Lower lobe of right lung (tissue), 2 donors: ENCODE measurements at regions not wholly inside any gene's neighbourhood (a gene's known extent, or its start where the extent isn't known, plus 50 kb on each side); places are given as distances from the start of the nearest gene placed in this dataset.

ENCODE experiments used
- ATAC-seq, 2 donors: fragments of 200-7000 bp; cut with Tn5 transposase; one replicate each; pipeline ENCODE4 v1.9.1; 2020 to 2022; ENCODE audit warnings: mild to moderate bottlenecking in 2 of 2, moderate library complexity in 2 of 2
- DNase-seq: peaks from one replicate; pipeline ENCODE4 v3.0.0-alpha.2; 2020
- H3K27ac ChIP-seq: fragments of 200-600 bp; one replicate; pipeline ENCODE4 v1.8.0; 2022
- H3K27me3 ChIP-seq: fragments of 200-600 bp; one replicate; pipeline ENCODE4 v1.8.0; 2022; ENCODE audit warnings: low read depth
- H3K36me3 ChIP-seq: fragments of 200-600 bp; one replicate; pipeline ENCODE4 v1.8.0; 2022; ENCODE audit warnings: mild to moderate bottlenecking
- H3K4me1 ChIP-seq: fragments of 200-600 bp; one replicate; pipeline ENCODE4 v1.8.0; 2022
- H3K4me3 ChIP-seq: fragments of 200-600 bp; one replicate; pipeline ENCODE4 v1.8.0; 2022; ENCODE audit warnings: mild to moderate bottlenecking
- H3K9me3 ChIP-seq: fragments of 200-600 bp; one replicate; pipeline ENCODE4 v1.8.0; 2022
- CTCF ChIP-seq: fragments of 200-600 bp; IDR thresholded peaks from one replicate; pipeline ENCODE4 v1.8.0; 2022; ENCODE audit warnings: antibody characterized with exemption, mild to moderate bottlenecking
- intact Hi-C: fragments of 100-400 bp; cut with DNase I; formaldehyde crosslinking; loops from one replicate; pipeline ENCODE4 v1.11.0; 2022
- donor health status: DM: no; HTN: yes; CAD: no; lungs with severe emphysema.

GRCh38 chr20:50354721-50355589 lies 155.2 kb upstream of the PTPN1 start:
- TF ChIP-seq CTCF: no peak
- ATAC-seq: no peak
- intact Hi-C loops: no loop called here
- DNase-seq: no peak
- H3K27ac ChIP-seq: no peak overlapping the region
- H3K9me3 ChIP-seq: no peaks in the 10 kb centered on the region
- no peaks in the 10 kb centered on the region for H3K4me1 ChIP-seq
- H3K27me3 ChIP-seq: no peaks in the 10 kb centered on the region
- no peak overlapping the region for H3K4me3 ChIP-seq
- no peaks in the 10 kb centered on the region for H3K36me3 ChIP-seq

GRCh38 chr20:50355590-50356524 lies 154.3 kb upstream of the PTPN1 start:
- Histone ChIP-seq H3K9me3 (no peaks in the 10 kb centered on the region), H3K36me3 (no peaks in the 10 kb centered on the region), H3K27ac (no peak overlapping the region), H3K27me3 (no peaks in the 10 kb centered on the region), H3K4me3 (no peak overlapping the region), H3K4me1 (peaks cover 3% of the 10 kb centered on the region)
- DNase-seq: no peak
- intact Hi-C loops: no loop called here
- TF ChIP-seq CTCF: no peak
- no peak for ATAC-seq

GRCh38 chr20:50356525-50356885 lies 153.7 kb upstream of the PTPN1 start:
- no peak overlapping the region for H3K27ac ChIP-seq
- H3K27me3 ChIP-seq: no peaks in the 10 kb centered on the region
- DNase-seq: no peak
- H3K4me1 ChIP-seq: peaks cover 6% of the 10 kb centered on the region
- no peaks in the 10 kb centered on the region for H3K9me3 ChIP-seq
- ATAC-seq: no peak
- intact Hi-C loops: no loop called here
- TF ChIP-seq CTCF: no peak
- H3K36me3 ChIP-seq: no peaks in the 10 kb centered on the region
- H3K4me3 ChIP-seq: no peak overlapping the region

GRCh38 chr20:50356962-50357782 lies 153.0 kb upstream of the PTPN1 start:
- no peak for ATAC-seq
- no peak for DNase-seq
- Histone ChIP-seq H3K4me3 (no peak overlapping the region), H3K27me3 (no peaks in the 10 kb centered on the region), H3K4me1 (peaks cover 6% of the 10 kb centered on the region), H3K27ac (no peak overlapping the region), H3K9me3 (no peaks in the 10 kb centered on the region), H3K36me3 (no peaks in the 10 kb centered on the region)
- intact Hi-C loops: no loop called here
- no peak for TF ChIP-seq CTCF

GRCh38 chr20:50357783-50358161 lies 152.4 kb upstream of the PTPN1 start:
- no peaks in the 10 kb centered on the region for H3K9me3 ChIP-seq
- ATAC-seq: no peak
- no peak overlapping the region for H3K27ac ChIP-seq
- H3K36me3 ChIP-seq: no peaks in the 10 kb centered on the region
- TF ChIP-seq CTCF: no peak
- no peak overlapping the region for H3K4me3 ChIP-seq
- no peaks in the 10 kb centered on the region for H3K27me3 ChIP-seq
- intact Hi-C loops: no loop called here
- no peak for DNase-seq
- peaks cover 6% of the 10 kb centered on the region for H3K4me1 ChIP-seq
